GM18909 (cell line): ENCODE measurements at regions not wholly inside any gene's neighbourhood (a gene's known extent, or its start where the extent isn't known, plus 50 kb on each side); places are given as distances from the start of the nearest gene placed in this dataset.

Experiments used
- ATAC-seq: cut with Tn5 transposase; IDR thresholded peaks from one replicate; pipeline ENCODE4 v1.9.1; 2021; ENCODE audit warnings: mild to moderate bottlenecking; ENCODE audit not compliant: unreplicated experiment, poor library complexity

DNA sequence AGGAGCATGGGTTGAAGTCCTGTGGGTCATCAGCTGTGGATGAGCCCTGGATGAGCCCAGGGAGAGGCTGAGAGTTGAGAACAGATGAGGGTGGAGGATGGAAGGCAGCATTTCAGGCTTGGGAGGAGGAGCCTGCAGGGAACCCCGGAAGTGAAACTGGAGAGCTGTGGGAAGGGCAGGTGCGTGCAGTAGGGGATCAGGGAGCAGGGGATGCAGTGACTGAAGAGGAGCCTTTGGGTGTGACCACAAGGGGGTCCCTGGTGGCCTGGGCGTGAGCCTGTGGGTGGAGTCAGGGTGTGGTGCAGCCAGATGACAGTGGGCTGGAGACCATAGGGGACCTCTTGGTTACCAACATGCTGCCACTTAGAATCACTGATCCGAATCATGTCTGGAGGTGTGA lies 115.5 kb downstream of the PAPOLA start:
- no peak for ATAC-seq

GRCh38 chr14:96622926-96623325 lies 120.7 kb downstream of the PAPOLA start:
- no peak for ATAC-seq

DNA sequence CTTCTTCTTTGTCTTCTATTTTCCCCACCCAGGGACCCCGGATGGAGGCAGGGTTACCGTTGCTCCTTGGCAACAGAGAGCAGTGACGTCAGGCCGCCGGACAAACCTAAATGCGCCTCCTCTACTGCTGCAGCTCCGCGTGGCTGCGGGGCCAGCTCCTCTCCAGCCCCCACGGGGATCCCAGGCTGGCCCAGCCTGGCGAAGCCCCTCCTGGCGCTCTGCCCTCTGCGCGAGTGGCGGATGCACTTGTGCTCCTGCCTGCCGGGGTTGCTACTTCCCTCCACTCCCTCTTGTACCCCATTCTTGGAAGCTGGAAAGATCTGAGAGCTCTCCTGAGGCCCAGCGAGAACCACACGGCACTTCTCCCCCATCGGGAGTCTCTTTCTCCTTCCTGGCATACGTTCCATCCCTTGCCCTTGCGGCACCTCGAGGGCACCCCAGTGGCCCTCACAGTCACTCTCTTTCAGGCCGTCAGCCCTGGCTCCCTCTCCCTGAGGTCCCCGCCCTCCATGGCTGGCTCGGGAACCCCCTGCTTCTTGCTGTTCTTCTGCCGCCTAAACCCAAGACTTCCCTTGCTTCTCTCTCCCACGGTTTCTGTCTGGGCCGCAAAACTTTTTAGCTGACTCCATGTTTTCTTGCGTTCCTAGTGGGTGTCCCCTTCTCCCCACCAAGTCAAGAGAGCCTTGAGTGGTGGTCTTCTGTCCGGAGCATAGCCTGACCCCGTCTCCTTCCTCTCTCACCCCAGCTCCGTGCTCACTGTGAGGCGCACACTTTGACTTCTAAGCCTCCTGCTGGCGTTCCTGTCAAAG lies 121.7 kb downstream of the PAPOLA start:
- ATAC-seq = no peak

GRCh38 chr14:96624661-96625425 lies 122.7 kb downstream of the PAPOLA start:
- ATAC-seq = no peak

DNA sequence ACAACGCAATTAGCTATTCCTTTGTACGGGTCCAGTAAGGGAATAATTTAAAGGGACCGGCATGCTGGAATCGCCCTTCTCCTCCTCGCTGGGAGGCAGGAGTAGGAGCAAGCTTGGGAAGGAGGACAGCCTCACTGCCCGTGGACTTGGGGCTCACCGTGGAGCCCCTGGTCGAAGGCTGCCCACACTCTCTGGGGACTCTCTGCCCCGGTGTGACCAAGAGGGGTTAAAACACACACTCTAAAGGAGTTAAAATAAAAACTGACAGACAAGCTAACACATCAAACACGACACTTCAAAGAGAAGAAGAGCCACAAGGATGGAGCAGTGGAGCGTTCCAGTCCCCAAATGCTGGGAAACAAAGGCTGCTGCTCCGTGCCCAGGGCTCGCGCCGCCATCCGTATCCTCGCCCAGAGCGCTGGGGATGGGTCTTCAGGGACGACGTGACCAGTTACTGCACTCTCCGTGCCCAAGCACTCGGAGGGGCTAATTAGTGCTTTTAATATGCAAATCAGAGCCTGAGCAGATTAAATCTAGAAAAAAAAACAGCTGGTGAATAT lies 123.3 kb downstream of the PAPOLA start:
- ATAC-seq = no peak

DNA sequence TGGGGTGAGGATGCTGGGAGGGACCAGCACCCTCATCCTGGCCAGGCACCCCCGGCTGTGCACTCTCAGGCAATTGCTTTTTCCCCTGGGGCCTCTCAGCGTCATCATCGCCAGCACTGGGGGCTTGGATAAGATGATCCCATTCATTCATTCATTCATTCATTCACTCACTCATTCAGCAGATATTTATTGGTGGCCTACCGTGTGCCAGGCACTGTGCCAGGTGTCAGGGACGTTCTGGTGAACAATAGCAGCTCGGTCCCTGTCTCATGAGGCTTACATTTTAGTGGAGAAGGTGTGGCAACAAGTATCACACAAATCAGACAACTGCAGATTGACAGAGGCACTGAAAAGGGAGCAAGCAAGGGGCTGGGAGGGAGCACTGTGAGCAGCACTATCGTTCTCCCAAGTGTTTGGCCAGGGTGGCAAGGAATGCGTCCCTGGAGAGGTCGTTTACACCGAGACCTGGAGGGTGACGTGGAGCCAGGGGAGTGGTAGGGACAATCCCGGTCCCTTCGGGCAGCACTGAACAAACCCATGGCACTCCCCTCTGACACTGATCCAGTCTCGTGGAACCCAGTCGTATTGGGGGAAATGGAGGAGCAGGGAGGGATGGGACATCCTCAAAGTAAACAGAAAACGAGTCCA lies 124.1 kb downstream of the PAPOLA start:
- no peak for ATAC-seq

GRCh38 chr14:96626916-96627315 lies 124.7 kb downstream of the PAPOLA start:
- ATAC-seq = no peak

DNA sequence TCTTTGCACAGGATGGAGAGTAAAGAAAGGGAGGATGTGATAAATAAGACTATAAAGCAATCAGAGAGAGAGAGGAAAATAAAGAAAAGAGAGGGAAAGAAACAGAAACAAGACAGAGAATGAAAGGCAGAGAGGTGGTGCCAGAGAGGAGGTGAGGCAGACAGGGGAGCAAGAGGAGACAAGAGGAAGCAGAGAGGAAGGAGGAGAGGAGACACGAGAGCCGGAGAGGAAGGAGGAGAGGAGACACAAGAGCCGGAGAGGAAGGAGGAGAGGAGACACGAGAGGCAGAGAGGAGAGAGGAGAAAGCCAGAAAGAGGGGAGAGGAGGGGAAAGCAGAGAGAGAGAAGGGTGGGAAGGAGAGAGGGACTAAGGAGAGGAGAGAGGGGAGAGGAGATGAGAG lies 125.2 kb downstream of the PAPOLA start:
- ATAC-seq = no peak

- no peak for ATAC-seq
These were observed 125.9 kb downstream of the PAPOLA start for GRCh38 chr14:96627811-96628775.

DNA sequence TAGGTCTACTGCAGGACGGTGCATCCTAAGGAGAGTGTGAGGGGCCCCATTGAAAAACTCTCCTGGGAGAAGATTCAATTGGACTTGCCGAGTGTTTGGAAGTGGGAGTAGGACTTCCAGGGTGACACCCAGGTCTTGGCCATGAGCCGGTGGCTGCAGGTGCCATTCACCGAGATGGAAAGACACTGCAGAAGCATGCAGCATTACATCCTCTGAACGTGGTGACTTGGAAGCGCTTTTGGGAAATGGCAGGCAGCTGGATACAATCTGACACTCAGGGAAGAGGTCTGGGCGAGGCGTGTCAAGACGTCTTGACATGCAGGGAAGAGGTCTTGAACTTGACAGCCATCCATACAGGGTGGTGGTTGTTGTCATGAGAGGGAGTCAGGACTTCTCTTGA lies 126.9 kb downstream of the PAPOLA start:
- ATAC-seq = no peak

DNA sequence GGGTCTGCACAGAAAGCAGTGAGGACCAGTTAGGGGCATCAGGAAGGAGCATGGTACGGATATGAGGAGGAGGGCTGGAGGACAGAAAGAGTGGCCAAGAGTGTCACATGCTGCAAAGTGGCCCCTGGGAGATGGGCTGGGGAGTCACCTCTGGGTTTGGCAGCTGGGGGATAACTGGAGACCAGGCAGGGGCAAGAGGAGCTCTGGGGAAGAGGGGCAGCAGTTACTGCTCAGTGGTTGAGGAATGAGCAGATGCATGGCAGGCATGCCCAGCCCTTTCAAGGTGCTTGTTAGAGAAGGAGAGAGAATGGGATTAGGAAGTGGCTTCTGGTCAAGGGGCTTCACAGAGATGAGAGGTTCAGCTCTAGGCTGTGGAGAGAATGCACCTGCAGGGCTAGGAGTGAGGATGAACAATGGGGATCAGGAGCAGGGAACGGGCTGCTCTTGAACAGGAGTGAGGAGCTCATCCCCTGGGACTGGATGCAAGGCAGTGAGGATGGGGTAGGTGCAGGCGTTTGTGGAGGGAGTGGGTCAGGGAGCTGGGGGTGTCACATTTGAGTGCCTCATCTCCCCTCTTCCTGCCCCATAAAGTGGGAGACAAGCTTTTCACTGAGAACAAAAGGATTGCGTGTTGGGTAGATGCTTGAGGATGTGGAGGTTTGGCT lies 127.5 kb downstream of the PAPOLA start:
- ATAC-seq = no peak

DNA sequence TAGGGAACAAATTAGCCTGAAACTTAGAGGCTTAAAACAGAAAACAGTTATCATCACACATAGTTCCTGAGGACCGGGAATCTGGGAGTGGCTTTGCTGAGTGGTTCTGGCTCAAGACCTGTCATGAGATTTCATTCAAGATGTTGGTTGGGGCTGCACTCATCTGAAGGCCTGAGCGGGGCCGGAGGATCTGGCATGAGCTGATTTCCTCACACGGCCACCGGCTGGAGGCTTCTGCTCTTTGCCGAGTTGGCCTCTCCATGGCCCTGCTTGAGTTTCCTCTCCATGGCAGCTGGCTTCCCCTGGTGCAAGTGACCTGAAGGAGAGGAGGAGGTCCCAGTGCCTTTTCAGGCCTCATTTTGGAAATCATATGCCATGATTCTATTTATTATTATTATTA lies 128.1 kb downstream of the PAPOLA start:
- no peak for ATAC-seq

- no peak for ATAC-seq
These were observed 128.8 kb downstream of the PAPOLA start for GRCh38 chr14:96631030-96631429.

DNA sequence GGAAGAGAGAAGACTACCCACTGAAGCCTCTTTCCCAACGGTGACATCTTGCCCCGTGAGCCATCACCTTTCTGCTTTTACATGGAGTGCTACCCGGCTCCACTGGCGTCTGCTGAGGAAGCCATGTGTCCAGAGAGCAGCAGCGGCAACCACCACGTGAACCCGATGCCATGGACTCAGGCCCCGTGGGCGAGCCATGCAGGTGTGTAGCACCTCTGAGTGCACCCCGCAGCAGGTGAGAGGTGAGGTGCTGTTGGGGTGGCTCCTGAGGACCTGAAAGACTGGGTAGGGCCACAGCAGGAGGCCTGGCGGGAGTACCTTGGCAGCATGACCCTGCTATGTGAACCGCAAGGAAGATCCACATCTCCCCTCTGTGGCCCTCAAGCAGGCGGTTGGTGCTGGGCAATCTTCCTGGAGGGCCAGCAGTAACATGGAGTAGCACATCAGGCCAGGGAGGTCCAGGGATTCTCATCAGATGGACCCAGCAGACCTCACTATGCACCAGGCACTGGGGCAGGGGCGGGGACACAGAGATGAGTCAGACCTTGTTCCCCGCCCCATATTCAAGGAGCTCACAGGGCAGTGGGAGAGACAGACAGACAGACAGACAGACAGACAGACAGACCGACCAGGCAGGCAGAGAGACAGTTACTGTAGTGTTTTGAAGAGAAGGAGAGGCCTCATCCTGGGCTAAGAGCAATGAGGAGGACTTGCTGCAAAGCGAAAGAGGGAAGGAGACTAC lies 129.6 kb downstream of the PAPOLA start:
- ATAC-seq = no peak

DNA sequence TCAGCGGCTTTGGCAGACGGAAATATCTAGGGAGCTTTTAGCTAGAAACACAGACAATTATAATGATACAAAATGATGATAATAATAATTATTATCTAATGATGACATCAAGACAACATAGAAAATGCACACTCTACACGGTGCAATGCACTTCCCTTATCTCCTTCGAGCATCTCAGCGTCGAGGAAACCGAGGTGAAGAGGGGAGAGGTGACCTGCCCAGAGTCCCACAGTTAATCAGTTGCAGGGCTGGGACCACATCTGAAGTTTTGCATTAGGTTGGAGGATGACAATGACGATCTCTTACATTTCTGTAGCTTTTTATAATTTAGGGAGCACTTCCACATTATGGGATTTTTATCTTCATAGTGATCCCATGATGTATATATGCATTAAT lies 130.2 kb downstream of the PAPOLA start:
- no peak for ATAC-seq

GRCh38 chr14:96633096-96633495 lies 130.9 kb downstream of the PAPOLA start:
- no peak for ATAC-seq

DNA sequence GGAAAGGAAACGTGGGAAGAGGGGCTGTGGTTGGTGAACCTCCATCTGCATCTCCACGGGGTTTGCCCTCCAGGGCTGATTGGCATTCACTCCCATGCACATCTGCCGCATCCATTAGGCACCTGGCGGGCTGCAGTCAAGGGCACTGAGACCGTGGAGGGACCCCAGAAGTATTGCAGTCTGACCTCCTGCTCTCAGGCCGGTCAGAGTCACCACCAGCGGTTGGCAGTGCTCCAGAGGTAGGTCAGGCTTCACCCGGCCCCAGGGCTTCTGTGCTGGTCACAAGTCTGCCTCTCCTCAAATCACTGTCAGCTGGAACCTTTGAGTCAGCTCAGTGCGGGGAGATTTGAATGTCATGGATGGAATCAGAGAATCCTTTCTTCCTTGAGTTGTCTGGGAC lies 132.3 kb downstream of the PAPOLA start:
- ATAC-seq = no peak

- no peak for ATAC-seq
These were observed 132.7 kb downstream of the PAPOLA start for GRCh38 chr14:96634896-96635295.

GRCh38 chr14:96635850-96636249 lies 133.7 kb downstream of the PAPOLA start:
- ATAC-seq = no peak
